ENCODE measurements at regions not wholly inside any gene's neighbourhood (a gene's known extent, or its start where the extent isn't known, plus 50 kb on each side); places are given as distances from the start of the nearest gene placed in this dataset.

- TF ChIP-seq CTCF (conservative IDR thresholded peaks at IDR 0.05; ENCODE audit: low read depth, low read length): no peak
- TF ChIP-seq EZH2 (IDR thresholded peaks at IDR 0.05; ENCODE audit: borderline replicate concordance, low read depth, low read length, poor library complexity, severe bottlenecking): no peak
Observed at GRCh38 chr3:11717768-11718636, 74.3 kb upstream of the VGLL4 start.

Measured in A673 (cell line).